8988T (cell line): ENCODE measurements at regions not wholly inside any gene's neighbourhood (a gene's known extent, or its start where the extent isn't known, plus 50 kb on each side); places are given as distances from the start of the nearest gene placed in this dataset.

Source experiments
- DNase-seq: peaks from one replicate; pipeline ENCODE4 v3.0.0; 2011

- no peak for DNase-seq
Observed at GRCh38 chr7:9890092-9890491, 1083.6 kb upstream of the PHF14 start.

DNA sequence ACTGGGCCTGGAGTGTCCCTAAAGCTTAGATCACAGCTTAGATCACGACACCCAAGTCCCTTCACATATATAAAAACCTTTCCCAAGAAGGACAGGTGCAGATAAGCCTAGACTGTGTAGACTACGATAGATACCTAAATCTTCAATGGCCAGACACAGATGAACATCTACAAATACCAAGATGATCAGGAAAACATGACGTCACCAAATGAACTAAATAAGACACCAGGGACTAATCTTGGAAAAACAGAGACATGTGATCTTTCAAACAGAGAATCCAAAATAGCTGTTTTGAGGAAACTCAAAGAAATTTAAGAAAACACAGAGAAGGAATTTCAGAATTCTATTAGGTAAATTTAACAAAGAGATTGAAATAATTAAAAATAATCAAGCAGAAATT is 1082.6 kb upstream of the PHF14 start:
- no peak for DNase-seq

GRCh38 chr7:9900339-9900738 is 1073.3 kb upstream of the PHF14 start:
- DNase-seq, result no peak

GRCh38 chr7:9921326-9921725 is 1052.3 kb upstream of the PHF14 start:
- no peak for DNase-seq

- no peak for DNase-seq
Observed at GRCh38 chr7:9937944-9938631, 1035.6 kb upstream of the PHF14 start.

- DNase-seq, result no peak
Observed at GRCh38 chr7:9939176-9939575, 1034.5 kb upstream of the PHF14 start.

GRCh38 chr7:9945131-9945530 is 1028.5 kb upstream of the PHF14 start:
- no peak for DNase-seq

GRCh38 chr7:9945857-9946256 is 1027.8 kb upstream of the PHF14 start:
- no peak for DNase-seq

DNA sequence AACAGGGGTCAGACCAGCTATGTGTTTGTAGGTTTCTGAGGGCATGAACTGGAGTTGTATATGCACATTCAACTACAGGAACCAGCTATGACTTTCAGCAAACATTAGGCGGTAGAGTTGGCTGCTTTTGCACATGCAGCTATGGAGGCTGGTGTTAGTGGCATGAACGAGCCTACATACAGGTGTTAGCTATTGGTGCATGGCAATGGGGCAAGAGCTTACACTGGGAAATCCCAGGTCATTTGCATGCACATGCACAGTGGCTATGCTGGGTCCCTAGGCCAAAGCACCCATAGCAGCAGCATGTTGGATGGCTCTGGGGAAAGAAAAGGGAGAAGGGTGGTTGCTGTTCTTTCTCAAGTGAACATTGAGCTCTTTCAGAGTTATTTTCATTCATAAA is 1018.5 kb upstream of the PHF14 start:
- DNase-seq, result no peak

DNA sequence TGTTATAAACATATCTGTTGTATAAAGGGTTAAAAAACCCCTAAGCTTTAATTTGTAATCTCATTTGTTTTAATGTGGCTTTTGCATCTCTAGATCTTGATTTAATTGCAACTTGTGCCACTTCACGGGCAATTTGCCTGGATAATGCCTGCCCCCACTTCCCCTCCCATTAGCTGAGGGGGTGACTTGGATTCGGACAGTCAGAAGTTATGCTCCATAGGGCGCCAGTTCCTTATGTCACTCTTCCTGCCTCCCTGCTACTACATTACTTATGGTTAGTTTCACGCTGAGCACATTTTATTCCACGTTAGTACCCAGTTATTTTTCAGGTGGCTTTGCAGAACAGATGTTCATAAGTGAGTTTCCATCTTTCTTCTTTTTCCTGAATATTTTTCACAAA is 1015.2 kb upstream of the PHF14 start:
- DNase-seq, result no peak

DNA sequence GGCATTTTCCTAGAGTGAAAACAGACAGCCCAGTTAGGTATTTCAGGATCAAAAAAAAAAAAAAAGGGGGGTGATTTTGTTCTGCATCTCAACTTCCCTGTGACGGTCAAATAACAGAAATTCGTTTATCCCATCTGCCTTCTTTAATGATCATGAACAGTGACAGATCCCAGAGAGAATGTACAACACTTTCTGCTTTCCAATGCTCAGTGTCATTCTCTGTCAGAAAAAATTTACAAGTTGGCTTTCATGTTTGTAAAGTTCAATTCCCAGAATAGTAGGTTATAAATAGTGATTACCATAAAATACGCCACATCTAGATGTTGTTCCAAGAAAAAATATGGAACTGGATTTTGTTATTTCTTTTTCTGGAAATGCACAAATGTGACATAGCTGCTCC is 1013.2 kb upstream of the PHF14 start:
- no peak for DNase-seq

GRCh38 chr7:9961161-9961922 is 1012.3 kb upstream of the PHF14 start:
- no peak for DNase-seq

GRCh38 chr7:9962742-9963141 is 1010.9 kb upstream of the PHF14 start:
- no peak for DNase-seq

GRCh38 chr7:9978106-9979064 is 995.3 kb upstream of the PHF14 start:
- DNase-seq, result no peak

- no peak for DNase-seq
Observed at GRCh38 chr7:9981742-9982349, 991.8 kb upstream of the PHF14 start.

DNA sequence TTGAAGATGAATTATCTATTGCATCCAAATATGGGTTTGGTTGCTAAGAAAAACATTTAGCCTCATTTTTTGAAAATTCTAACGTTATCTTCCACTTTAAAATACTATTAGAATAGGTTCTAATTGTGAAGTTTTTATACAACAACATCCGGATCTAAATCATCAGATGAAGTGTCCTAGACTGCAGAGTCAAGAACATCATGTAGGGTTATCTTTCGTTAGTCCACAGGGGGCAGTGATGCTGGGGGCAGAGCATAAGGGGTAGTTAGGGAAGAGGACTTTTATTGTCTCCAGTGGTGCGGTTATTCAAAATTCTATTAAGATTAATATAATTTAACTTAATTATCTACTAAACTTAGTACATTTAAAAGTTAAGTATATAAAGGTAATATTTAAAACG is 990.6 kb upstream of the PHF14 start:
- no peak for DNase-seq

DNA sequence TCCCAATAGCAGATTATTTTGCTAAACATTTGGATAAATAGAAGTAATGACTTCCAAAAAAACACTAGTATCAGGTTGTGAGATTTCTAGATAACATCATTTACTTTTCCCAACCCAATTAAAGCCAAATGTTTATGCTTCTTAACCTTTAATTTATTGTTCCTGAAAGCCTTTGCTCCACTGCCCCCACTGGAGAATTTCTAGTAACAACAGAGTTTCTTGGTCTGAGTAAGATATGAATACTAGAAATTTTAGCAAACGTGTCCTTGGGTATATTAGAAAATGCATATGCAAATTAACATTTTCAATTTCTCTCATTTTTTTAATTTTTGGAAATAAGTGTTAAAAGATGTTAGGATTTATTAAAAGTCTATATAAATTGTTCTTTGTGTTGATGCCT is 958.0 kb upstream of the PHF14 start:
- no peak for DNase-seq

DNA sequence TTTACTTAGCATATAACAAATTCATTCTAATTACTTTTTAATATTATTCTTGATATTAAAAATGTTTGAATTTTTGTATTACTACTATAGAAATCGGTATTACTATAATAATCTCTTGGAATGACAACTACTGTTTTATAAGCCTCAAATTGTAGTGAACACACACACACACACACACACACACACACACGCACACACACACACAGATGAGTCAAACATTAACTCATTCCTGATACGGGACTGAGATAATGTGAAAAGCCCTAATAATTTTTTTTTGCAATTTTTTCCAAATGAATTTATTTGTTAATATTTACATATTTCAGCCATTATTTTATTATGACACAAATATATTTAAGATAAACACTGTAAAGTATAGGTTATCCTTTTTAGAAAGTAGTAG is 951.2 kb upstream of the PHF14 start:
- DNase-seq, result no peak

DNA sequence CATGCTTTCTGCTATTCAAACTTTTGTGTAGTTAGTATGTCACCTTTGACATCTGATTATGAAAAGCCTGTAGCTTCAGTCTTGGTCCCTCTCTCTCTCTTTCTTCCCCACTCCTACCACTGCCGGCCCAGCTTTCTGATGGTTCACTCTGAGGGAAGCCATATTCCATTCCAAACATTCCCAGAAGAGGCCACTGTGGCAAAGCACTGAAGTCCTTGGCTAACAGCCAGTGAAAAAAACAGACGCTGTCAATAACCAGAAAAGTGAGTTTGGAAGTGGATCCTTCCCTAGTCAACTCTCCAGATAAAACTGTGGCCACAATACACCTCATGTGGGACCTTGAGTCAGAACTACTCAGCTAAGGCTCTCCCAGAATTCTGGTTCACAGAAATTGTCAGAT is 950.7 kb upstream of the PHF14 start:
- DNase-seq, result no peak

DNA sequence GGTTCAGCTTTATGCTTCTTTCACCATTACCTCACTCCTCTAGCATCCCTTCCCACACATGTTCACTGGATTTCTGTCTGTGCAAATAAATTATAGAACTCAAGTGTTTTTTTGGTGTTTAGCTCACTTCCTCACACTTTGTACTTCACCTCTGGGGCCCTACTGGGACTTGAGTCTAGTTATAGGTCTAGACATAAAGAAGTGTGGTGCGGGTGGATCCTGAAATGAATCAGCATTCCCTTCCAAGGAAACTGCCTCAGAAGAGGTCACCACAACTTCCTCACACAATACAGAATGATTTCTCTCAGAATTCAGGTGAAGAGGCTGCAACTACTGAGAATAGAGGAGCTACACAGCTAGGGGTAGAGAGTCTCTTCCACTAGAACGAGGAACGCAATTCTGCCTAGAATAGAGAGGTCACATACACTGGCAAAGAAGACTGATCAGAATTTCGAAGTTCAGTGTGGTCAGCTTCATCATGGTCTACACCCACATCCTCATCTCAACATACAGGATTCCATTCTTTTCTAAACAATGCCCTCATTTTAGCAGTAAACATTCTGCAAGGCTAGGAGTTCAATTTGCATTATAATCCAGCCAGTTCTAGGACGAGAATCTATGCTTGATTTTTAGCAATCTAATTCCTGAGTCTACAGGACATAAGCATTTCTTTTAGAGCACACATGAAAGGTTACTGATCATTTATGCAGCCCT is 938.7 kb upstream of the PHF14 start:
- DNase-seq, result no peak

DNA sequence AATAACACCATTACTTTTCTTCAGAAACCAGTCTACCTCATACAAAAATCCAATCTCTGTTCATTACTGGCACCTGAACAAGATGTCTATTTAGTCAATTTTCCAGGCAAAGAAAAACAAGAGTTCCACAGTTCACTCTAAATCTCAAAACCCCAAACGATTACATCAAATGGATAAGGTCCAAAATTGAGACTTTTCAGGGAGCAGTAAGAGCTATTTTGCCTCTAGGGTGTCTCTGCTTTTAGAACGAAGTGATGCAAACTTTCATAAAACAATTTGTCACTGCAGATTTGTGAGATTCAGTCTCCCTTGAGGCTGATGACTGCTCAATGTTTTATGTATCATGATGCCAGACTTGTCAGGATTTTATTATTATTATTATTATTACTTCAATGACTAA is 937.0 kb upstream of the PHF14 start:
- no peak for DNase-seq

DNA sequence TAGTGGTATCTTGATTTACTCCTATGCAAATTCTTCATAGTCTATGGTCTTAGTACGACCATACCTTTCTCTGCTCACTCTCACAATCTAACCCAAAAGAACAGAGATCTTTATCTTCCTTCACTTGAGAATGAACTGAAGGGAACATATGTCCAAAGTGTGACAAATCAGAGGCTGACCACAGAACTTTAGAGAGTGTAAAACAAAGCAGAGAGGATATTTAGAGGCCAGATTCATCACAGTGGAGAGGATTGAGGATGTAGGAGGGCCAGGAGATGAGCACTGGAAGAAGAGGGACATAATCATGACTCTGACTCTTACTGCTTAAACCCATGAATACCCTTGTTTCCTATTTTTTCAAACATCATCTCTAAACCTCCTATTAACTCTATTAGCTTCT is 935.3 kb upstream of the PHF14 start:
- DNase-seq, result no peak

DNA sequence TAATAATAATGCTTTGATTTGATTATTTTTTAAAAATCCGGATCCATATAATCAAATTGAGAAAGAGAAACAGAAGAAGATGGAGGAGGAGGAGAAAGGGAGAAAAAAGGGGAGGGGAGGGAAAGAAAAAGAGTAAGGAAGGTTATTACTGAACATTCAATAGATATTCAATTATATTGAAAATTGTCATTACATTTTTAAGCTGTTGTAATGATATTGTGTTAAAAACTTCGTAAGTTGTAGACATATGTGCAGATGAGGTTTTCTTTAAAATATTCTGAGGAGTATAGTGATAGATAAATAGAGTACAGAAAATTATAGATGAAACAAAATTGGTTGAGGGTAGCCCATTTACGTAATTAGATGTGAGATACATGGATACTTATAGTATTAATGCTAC is 933.0 kb upstream of the PHF14 start:
- DNase-seq, result no peak
